Esophagus squamous epithelium (tissue), 4 donors: ENCODE measurements at regions not wholly inside any gene's neighbourhood (a gene's known extent, or its start where the extent isn't known, plus 50 kb on each side); places are given as distances from the start of the nearest gene placed in this dataset.

Experiments
- CTCF ChIP-seq, 6 experiments: fragments of 450-650 bp in 4 of 6; fragments of 200-600 bp in 2 of 6; sonication (generic) in 2 of 6; IDR thresholded peaks; one replicate each; pipeline ENCODE4 v1.5.1; 2016 to 2019; ENCODE audit warnings: antibody characterized with exemption in 6 of 6, mild to moderate bottlenecking in 4 of 6, moderate library complexity in 4 of 6
- POLR2A ChIP-seq, 4 donors: fragments of 450-650 bp; IDR thresholded peaks; one replicate each; pipeline ENCODE4 v1.6.1; 2017; ENCODE audit warnings: antibody characterized with exemption in 4 of 4, mild to moderate bottlenecking in 4 of 4, moderate library complexity in 3 of 4

GRCh38 chr15:37217567-37217966 is 117.2 kb upstream of the MEIS2 start:
- TF ChIP-seq CTCF (IDR thresholded peaks at IDR 0.05) (no peak), POLR2A (IDR thresholded peaks at IDR 0.05) (no peak)
